KMS-11 (cell line): ENCODE measurements at regions not wholly inside any gene's neighbourhood (a gene's known extent, or its start where the extent isn't known, plus 50 kb on each side); places are given as distances from the start of the nearest gene placed in this dataset.

Experiments used
- H2AFZ ChIP-seq: fragments of 200-600 bp; sonication (generic); 2 replicates; pipeline ENCODE4 v1.6.1; 2016; ENCODE audit warnings: antibody characterized with exemption, mixed run types, low read depth
- H3K27ac ChIP-seq: fragments of 200-600 bp; sonication (generic); 2 replicates; pipeline ENCODE4 v1.6.1; 2016; ENCODE audit warnings: mild to moderate bottlenecking, mixed run types
- H3K27me3 ChIP-seq: fragments of 200-600 bp; sonication (generic); 2 replicates; pipeline ENCODE4 v1.6.1; 2017; ENCODE audit warnings: mild to moderate bottlenecking, low read depth, mixed run types, moderate library complexity; ENCODE audit not compliant: insufficient read depth
- H3K36me3 ChIP-seq: fragments of 200-600 bp; sonication (generic); 2 replicates; pipeline ENCODE4 v1.6.1; 2017; ENCODE audit warnings: mild to moderate bottlenecking, mixed run types; ENCODE audit not compliant: insufficient read depth
- H3K4me1 ChIP-seq: fragments of 200-600 bp; sonication (generic); 2 replicates; pipeline ENCODE4 v1.6.1; 2016; ENCODE audit warnings: mild to moderate bottlenecking, low read depth, mixed run types; ENCODE audit not compliant: poor library complexity, severe bottlenecking
- H3K4me2 ChIP-seq: fragments of 200-600 bp; sonication (generic); 2 replicates; pipeline ENCODE4 v1.7.0; 2016; ENCODE audit warnings: mild to moderate bottlenecking, mixed run types
- H3K4me3 ChIP-seq: fragments of 200-600 bp; sonication (generic); IDR thresholded peaks from 2 replicates; pipeline ENCODE4 v1.6.1; 2017; ENCODE audit warnings: low read depth, low read length, mixed read lengths; ENCODE audit not compliant: insufficient read depth
- H3K79me2 ChIP-seq: fragments of 200-600 bp; sonication (generic); 2 replicates; pipeline ENCODE4 v1.6.1; 2016; ENCODE audit warnings: low read depth, mixed run types; ENCODE audit not compliant: insufficient read depth
- H3K9ac ChIP-seq: fragments of 200-600 bp; sonication (generic); 2 replicates; pipeline ENCODE4 v1.6.1; 2016; ENCODE audit warnings: mild to moderate bottlenecking, mixed run types
- H4K20me1 ChIP-seq: fragments of 200-600 bp; sonication (generic); 2 replicates; pipeline ENCODE4 v1.6.1; 2016; ENCODE audit warnings: mild to moderate bottlenecking, mixed run types; ENCODE audit not compliant: insufficient read depth
- CTCF ChIP-seq: fragments of 200-600 bp; sonication (generic); conservative IDR thresholded peaks from 2 replicates; pipeline ENCODE4 v1.6.1; 2017; ENCODE audit warnings: low read depth, mild to moderate bottlenecking, antibody characterized with exemption, low read length, moderate library complexity, mixed read lengths

GRCh38 chr20:48425321-48425720 is 402.5 kb downstream of the PREX1 start:
- H3K4me1 ChIP-seq: no peaks in the 10 kb centered on the region
- no peak overlapping the region for H3K9ac ChIP-seq
- H3K79me2 ChIP-seq: no peaks in the 10 kb centered on the region
- H2AFZ ChIP-seq: no peak overlapping the region
- TF ChIP-seq CTCF: no peak
- no peak overlapping the region for H3K4me3 ChIP-seq
- H3K27me3 ChIP-seq: peaks cover 35% of the 10 kb centered on the region; the same call in 1 of the 2 replicates
- no peak overlapping the region for H3K4me2 ChIP-seq
- H3K27ac ChIP-seq: no peak overlapping the region
- no peaks in the 10 kb centered on the region for H4K20me1 ChIP-seq
- H3K36me3 ChIP-seq: no peaks in the 10 kb centered on the region

- Histone ChIP-seq H3K4me1 (no peaks in the 10 kb centered on the region), H4K20me1 (no peaks in the 10 kb centered on the region), H3K27ac (no peak overlapping the region), H3K9ac (no peak overlapping the region), H3K4me2 (no peak overlapping the region), H3K4me3 (no peak overlapping the region), H3K27me3 (peaks cover 47% of the 10 kb centered on the region; the same call in 1 of the 2 replicates), H3K79me2 (no peaks in the 10 kb centered on the region), H2AFZ (no peak overlapping the region), H3K36me3 (no peaks in the 10 kb centered on the region)
- no peak for TF ChIP-seq CTCF
These were observed 405.4 kb downstream of the PREX1 start for GRCh38 chr20:48422242-48422960.

- no peaks in the 10 kb centered on the region for H3K36me3 ChIP-seq
- no peak overlapping the region for H3K4me2 ChIP-seq
- no peak overlapping the region for H2AFZ ChIP-seq
- no peaks in the 10 kb centered on the region for H4K20me1 ChIP-seq
- H3K27me3 ChIP-seq: peaks cover 48% of the 10 kb centered on the region
- no peak overlapping the region for H3K4me3 ChIP-seq
- H3K9ac ChIP-seq: no peak overlapping the region
- H3K27ac ChIP-seq: no peak overlapping the region
- no peaks in the 10 kb centered on the region for H3K4me1 ChIP-seq
- TF ChIP-seq CTCF: no peak
- no peaks in the 10 kb centered on the region for H3K79me2 ChIP-seq
These were observed 406.3 kb downstream of the PREX1 start for GRCh38 chr20:48421547-48421946.

- no peak overlapping the region for H3K9ac ChIP-seq
- H3K4me3 ChIP-seq: no peak overlapping the region
- no peak overlapping the region for H3K27ac ChIP-seq
- peaks cover 47% of the 10 kb centered on the region for H3K27me3 ChIP-seq
- TF ChIP-seq CTCF: no peak
- H3K79me2 ChIP-seq: no peaks in the 10 kb centered on the region
- H3K4me1 ChIP-seq: no peaks in the 10 kb centered on the region
- no peak overlapping the region for H2AFZ ChIP-seq
- H4K20me1 ChIP-seq: no peaks in the 10 kb centered on the region
- no peaks in the 10 kb centered on the region for H3K36me3 ChIP-seq
- H3K4me2 ChIP-seq: no peak overlapping the region
These were observed 407.6 kb downstream of the PREX1 start for GRCh38 chr20:48420176-48420575.
